HEK293T (cell line): ENCODE measurements at regions not wholly inside any gene's neighbourhood (a gene's known extent, or its start where the extent isn't known, plus 50 kb on each side); places are given as distances from the start of the nearest gene placed in this dataset.

ENCODE experiments used
- ARNT ChIP-seq: fragments of 450-650 bp; IDR thresholded peaks from 2 replicates; pipeline ENCODE4 v1.6.1; 2017; ENCODE audit warnings: mild to moderate bottlenecking
- FOXM1 ChIP-seq: fragments of 450-650 bp; IDR thresholded peaks from 2 replicates; pipeline ENCODE4 v1.6.1; 2017; ENCODE audit warnings: mild to moderate bottlenecking, borderline replicate concordance
- SP1 ChIP-seq: fragments of 450-650 bp; IDR thresholded peaks from 2 replicates; pipeline ENCODE4 v1.6.1; 2017
- ZNF384 ChIP-seq: fragments of 450-650 bp; IDR thresholded peaks from 2 replicates; pipeline ENCODE4 v1.6.1; 2016

DNA sequence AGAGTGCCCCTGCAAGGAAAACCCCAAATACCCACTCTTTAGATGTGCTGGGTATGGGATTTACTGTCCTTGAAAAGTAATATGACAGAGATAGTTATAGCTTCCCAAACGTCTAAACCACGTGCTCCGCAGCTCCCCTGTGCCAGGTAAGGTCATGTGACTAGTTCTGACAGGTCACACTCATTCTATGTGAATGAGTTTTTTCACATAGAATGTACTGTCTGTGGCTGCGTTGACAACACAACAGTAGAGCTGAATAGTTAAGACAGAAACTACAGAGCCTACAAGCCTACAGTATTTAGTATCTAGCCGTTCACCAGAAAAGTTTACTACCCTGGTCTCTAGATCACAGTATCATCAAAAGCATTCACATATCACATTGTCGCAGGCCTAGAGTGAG, 236.2 kb downstream of the ETS1 start:
- TF ChIP-seq FOXM1, result no peak
- no peak for TF ChIP-seq ARNT
- TF ChIP-seq ZNF384, result no peak
- no peak for TF ChIP-seq SP1
